ENCODE measurements at regions not wholly inside any gene's neighbourhood (a gene's known extent, or its start where the extent isn't known, plus 50 kb on each side); places are given as distances from the start of the nearest gene placed in this dataset.

DNA sequence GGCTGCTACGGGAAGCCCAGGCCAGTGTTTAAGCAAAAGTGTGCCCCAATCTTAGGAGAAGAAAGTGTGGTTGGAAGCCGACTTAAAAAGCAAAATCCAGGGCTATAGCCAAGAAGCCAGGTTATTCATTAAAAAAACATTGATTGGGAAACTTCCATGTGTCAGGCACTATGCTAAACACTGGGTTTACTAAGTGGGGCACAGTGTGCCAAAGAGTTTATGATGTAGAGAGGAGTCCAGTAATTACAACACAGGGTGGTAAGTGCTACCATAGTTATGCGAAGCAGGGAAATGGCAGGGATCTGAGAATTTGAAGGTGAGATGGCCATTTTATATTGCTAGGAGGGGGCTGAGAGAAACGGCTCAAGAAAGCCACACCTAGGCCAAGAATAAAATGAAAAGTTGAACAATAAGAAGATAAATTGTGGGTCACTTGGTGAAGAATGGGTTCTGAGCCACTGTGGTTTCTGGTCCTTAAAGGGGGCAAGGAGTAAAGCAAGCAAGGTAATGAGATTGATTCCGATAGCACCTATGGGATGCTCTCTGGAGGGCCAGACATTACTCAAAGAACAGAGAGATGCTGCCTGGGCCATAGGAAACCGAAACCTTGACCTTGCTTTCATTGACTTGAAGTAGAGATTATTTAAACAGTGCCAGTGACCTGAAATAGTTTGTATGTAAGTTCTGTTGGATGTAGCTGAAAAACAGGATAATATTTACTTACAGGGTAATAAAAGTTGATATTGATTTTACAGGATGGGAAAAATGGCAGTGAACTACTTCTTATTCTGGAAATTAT lies 177.8 kb downstream of the GIPC2 start:
- CTCF ChIA-PET, result interaction anchor here (0.8 to 1.0 kb wide), 2 partner anchors 24 to 79 kb away, joined by 3 read pairs; no protein-coding TSS in a partner anchor
- POLR2A ChIA-PET, result no interaction called here
- H3K27ac ChIP-seq (ENCODE audit: extremely low read depth, low read depth, low read length), result no peak overlapping the region
- H3K4me1 ChIP-seq (ENCODE audit: control insufficient read depth, insufficient read depth, low read length), result no peaks in the 10 kb centered on the region
- no peaks in the 10 kb centered on the region for H3K36me3 ChIP-seq (ENCODE audit: control insufficient read depth in 2 of 2, insufficient read depth in 1 of 2, low read length in 2 of 2)
- H3K9me3 ChIP-seq (ENCODE audit: control insufficient read depth, insufficient read depth, low read depth, low read length), result no peaks in the 10 kb centered on the region
- no peak for TF ChIP-seq ZNF555 (tag by site-specific recombination; conservative IDR thresholded peaks at IDR 0.05)
- TF ChIP-seq ZNF157 (tag by site-specific recombination; IDR thresholded peaks at IDR 0.05), result no peak
- TF ChIP-seq ZNF416 (tag by site-specific recombination; IDR thresholded peaks at IDR 0.05), result no peak
- TF ChIP-seq ZNF548 (tag by site-specific recombination; IDR thresholded peaks at IDR 0.05), result no peak
- no peak for TF ChIP-seq HOXD13 (CRISPR knock-in tag; IDR thresholded peaks at IDR 0.05; ENCODE audit: borderline replicate concordance)
- no peak for TF ChIP-seq BCL11A (tag by site-specific recombination; IDR thresholded peaks at IDR 0.05; ENCODE audit: low read depth)
- TF ChIP-seq ZNF16 (tag by site-specific recombination; IDR thresholded peaks at IDR 0.05; ENCODE audit: low read depth), result no peak
- no peak for TF ChIP-seq ZBTB1 (tag by site-specific recombination; IDR thresholded peaks at IDR 0.05)
- no peak for TF ChIP-seq ZFP3 (tag by site-specific recombination; IDR thresholded peaks at IDR 0.05; ENCODE audit: low read depth)
- no peak for TF ChIP-seq MZF1 (tag by site-specific recombination; IDR thresholded peaks at IDR 0.05; ENCODE audit: borderline replicate concordance)
- no peak for TF ChIP-seq ZNF132 (tag by site-specific recombination; IDR thresholded peaks at IDR 0.05; ENCODE audit: borderline replicate concordance)
- TF ChIP-seq ZNF214 (tag by site-specific recombination; IDR thresholded peaks at IDR 0.05; ENCODE audit: borderline replicate concordance), result no peak
- no peak for TF ChIP-seq ZNF24 (tag by site-specific recombination; IDR thresholded peaks at IDR 0.05)
- TF ChIP-seq, protein P1, sequence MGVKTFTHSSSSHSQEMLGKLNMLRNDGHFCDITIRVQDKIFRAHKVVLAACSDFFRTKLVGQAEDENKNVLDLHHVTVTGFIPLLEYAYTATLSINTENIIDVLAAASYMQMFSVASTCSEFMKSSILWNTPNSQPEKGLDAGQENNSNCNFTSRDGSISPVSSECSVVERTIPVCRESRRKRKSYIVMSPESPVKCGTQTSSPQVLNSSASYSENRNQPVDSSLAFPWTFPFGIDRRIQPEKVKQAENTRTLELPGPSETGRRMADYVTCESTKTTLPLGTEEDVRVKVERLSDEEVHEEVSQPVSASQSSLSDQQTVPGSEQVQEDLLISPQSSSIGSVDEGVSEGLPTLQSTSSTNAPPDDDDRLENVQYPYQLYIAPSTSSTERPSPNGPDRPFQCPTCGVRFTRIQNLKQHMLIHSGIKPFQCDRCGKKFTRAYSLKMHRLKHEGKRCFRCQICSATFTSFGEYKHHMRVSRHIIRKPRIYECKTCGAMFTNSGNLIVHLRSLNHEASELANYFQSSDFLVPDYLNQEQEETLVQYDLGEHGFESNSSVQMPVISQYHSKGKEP (tag by site-specific recombination; IDR thresholded peaks at IDR 0.05), result no peak
- TF ChIP-seq GLI4 (tag by site-specific recombination; IDR thresholded peaks at IDR 0.05), result no peak
- TF ChIP-seq ZNF549 (tag by site-specific recombination; IDR thresholded peaks at IDR 0.05), result no peak
- no peak overlapping the region for H3K4me3 ChIP-seq (ENCODE audit: low read depth, low read length)

DNA sequence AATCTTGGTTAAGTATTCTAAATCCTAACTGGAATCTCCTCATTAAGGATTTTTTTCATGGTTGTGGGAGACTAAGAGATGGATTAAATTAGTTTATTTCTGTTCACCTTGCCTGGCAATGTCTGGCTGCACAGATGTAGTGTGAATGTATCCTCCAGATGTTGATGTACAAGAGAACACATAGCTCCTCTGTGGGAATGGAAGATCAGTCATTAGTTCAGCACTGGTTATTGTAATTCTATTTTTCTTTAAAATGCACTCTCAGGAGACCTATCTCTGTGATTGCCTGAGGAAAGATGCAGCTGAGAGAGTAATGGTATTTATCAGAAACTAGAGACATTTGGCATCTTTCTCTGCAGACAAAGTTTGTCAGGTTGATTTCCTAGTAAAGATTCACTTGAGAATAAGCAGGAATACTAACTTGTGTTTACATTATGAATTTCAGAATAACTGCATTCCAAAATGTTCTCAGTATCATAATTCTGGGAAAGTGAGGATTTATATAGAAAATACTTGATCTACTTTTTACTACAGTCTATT lies 178.6 kb downstream of the GIPC2 start:
- no peak overlapping the region for H3K27ac ChIP-seq (ENCODE audit: extremely low read depth, low read depth, low read length)

More for the DNA sequence above, 178.6 kb downstream of the GIPC2 start:
- CTCF ChIA-PET, result interaction anchor here (0.8 to 1.0 kb wide), 2 partner anchors 25 to 79 kb away, joined by 3 read pairs; no protein-coding TSS in a partner anchor
- POLR2A ChIA-PET, result no interaction called here
- no peak overlapping the region for H3K4me3 ChIP-seq (ENCODE audit: low read depth, low read length)
- H3K4me1 ChIP-seq (ENCODE audit: control insufficient read depth, insufficient read depth, low read length), result no peaks in the 10 kb centered on the region
- no peaks in the 10 kb centered on the region for H3K9me3 ChIP-seq (ENCODE audit: control insufficient read depth, insufficient read depth, low read depth, low read length)
- TF ChIP-seq ZNF433 (tag by site-specific recombination; IDR thresholded peaks at IDR 0.05; ENCODE audit: low read depth), result no peak
- no peak for TF ChIP-seq ZNF426 (tag by site-specific recombination; IDR thresholded peaks at IDR 0.05)
- TF ChIP-seq, protein P2, sequence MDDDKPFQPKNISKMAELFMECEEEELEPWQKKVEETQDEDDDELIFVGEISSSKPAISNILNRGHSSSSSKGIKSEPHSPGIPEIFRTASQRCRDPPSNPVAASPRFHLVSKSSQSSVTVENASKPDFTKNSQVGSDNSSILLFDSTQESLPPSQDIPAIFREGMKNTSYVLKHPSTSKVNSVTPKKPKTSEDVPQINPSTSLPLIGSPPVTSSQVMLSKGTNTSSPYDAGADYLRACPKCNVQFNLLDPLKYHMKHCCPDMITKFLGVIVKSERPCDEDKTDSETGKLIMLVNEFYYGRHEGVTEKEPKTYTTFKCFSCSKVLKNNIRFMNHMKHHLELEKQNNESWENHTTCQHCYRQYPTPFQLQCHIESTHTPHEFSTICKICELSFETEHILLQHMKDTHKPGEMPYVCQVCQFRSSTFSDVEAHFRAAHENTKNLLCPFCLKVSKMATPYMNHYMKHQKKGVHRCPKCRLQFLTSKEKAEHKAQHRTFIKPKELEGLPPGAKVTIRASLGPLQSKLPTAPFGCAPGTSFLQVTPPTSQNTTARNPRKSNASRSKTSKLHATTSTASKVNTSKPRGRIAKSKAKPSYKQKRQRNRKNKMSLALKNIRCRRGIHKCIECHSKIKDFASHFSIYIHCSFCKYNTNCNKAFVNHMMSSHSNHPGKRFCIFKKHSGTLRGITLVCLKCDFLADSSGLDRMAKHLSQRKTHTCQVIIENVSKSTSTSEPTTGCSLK (tag by site-specific recombination; IDR thresholded peaks at IDR 0.05), result no peak
- no peak for TF ChIP-seq ZNF621 (tag by site-specific recombination; IDR thresholded peaks at IDR 0.05)
- no peak for TF ChIP-seq ZNF610 (tag by site-specific recombination; IDR thresholded peaks at IDR 0.05; ENCODE audit: borderline replicate concordance)
- TF ChIP-seq GLIS2 (tag by site-specific recombination; IDR thresholded peaks at IDR 0.05), result no peak
- TF ChIP-seq ZNF501 (tag by site-specific recombination; IDR thresholded peaks at IDR 0.05), result no peak
- no peak for TF ChIP-seq SP2 (tag by site-specific recombination; IDR thresholded peaks at IDR 0.05)
- TF ChIP-seq WT1 (tag by site-specific recombination; IDR thresholded peaks at IDR 0.05), result no peak
- no peak for TF ChIP-seq KLF10 (tag by site-specific recombination; IDR thresholded peaks at IDR 0.05)
- no peaks in the 10 kb centered on the region for H3K36me3 ChIP-seq (ENCODE audit: control insufficient read depth in 2 of 2, insufficient read depth in 1 of 2, low read length in 2 of 2)

All from HEK293 (cell line).